ENCODE measurements at regions not wholly inside any gene's neighbourhood (a gene's known extent, or its start where the extent isn't known, plus 50 kb on each side); places are given as distances from the start of the nearest gene placed in this dataset.

DNA sequence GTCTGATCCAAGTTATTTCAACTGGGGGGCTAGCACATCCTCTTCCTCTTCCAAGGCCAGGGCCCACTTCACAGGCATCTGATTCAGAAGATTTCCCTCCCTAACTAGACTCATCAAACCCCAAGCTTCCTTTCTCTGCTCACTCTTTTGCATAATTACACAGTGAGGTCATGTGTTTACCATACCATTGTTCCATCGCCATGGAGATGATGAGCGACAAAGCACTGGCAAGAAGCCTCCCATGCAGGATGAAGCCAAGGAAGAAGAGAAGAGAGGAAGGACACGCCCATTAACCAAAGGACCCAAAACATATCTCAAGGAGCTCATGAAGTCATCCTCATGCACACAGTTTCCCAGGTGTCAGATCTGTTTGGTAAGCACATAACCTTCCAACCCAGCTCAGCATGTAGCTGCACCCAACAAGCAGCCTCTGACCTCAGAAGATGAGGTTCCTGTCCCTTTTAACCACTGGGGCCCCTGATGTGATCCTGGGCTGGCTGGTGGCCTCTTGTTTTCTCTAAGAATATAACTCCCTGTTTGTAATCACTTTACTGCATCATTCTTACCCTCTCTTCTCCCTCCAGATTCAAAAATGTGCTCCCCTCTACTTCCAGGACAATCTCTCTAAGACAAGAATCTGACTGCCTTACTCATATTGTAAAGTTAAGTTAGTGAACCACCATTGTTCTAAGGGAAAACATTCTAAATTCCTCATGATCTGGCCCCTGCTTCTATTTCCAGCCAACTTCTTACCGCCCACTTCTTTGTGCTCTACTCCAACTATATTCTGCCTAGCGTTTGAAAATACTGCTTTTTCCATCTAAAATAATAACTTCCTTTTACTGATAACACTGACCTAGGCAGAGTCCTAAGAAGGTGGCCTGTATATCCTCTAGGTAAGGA, 190.1 kb downstream of the TTC32 start:
- TF ChIP-seq, protein P1, sequence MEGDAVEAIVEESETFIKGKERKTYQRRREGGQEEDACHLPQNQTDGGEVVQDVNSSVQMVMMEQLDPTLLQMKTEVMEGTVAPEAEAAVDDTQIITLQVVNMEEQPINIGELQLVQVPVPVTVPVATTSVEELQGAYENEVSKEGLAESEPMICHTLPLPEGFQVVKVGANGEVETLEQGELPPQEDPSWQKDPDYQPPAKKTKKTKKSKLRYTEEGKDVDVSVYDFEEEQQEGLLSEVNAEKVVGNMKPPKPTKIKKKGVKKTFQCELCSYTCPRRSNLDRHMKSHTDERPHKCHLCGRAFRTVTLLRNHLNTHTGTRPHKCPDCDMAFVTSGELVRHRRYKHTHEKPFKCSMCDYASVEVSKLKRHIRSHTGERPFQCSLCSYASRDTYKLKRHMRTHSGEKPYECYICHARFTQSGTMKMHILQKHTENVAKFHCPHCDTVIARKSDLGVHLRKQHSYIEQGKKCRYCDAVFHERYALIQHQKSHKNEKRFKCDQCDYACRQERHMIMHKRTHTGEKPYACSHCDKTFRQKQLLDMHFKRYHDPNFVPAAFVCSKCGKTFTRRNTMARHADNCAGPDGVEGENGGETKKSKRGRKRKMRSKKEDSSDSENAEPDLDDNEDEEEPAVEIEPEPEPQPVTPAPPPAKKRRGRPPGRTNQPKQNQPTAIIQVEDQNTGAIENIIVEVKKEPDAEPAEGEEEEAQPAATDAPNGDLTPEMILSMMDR (IDR thresholded peaks at IDR 0.05; ENCODE audit: low read length): no peak
- no peak for TF ChIP-seq EZH2 (optimal IDR thresholded peaks at IDR 0.05; ENCODE audit: low read depth, low read length)
- no peak for TF ChIP-seq EZH2phosphoT487 (IDR thresholded peaks at IDR 0.05; ENCODE audit: low read length)

Measured in MM.1S (cell line).